Left ventricle myocardium inferior (tissue), 1 donor: ENCODE measurements at regions not wholly inside any gene's neighbourhood (a gene's known extent, or its start where the extent isn't known, plus 50 kb on each side); places are given as distances from the start of the nearest gene placed in this dataset.

Experiments used
- DNase-seq: peaks from one replicate; pipeline ENCODE4 v3.0.0-alpha.2; 2020
- H3K27ac ChIP-seq: fragments of 200-600 bp; replicated peaks from 2 replicates; pipeline ENCODE4 v1.8.0; 2021
- H3K27me3 ChIP-seq: fragments of 200-600 bp; 2 replicates; pipeline ENCODE4 v1.8.0; 2021; ENCODE audit warnings: low read depth
- H3K36me3 ChIP-seq: fragments of 200-600 bp; 2 replicates; pipeline ENCODE4 v1.8.0; 2021
- H3K4me1 ChIP-seq: fragments of 200-600 bp; 2 replicates; pipeline ENCODE4 v1.8.0; 2021
- H3K4me3 ChIP-seq: fragments of 200-600 bp; 2 replicates; pipeline ENCODE4 v1.8.0; 2021; ENCODE audit warnings: mild to moderate bottlenecking, moderate library complexity
- H3K9me3 ChIP-seq: fragments of 200-600 bp; replicated peaks from 2 replicates; pipeline ENCODE4 v1.8.0; 2021
- intact Hi-C: fragments of 100-400 bp; cut with micrococcal nuclease; formaldehyde crosslinking; loops from one replicate; pipeline ENCODE4 v1.11.0; 2022
- TF ChIP-seq, protein P1 (sequence below): fragments of 200-600 bp; IDR thresholded peaks from 2 replicates; pipeline ENCODE4 v1.8.0; 2021; ENCODE audit warnings: antibody characterized with exemption, mild to moderate bottlenecking, borderline replicate concordance
- donor health status: DM: no; HTN: yes; CAD: no; lungs with severe emphysema.

DNA sequence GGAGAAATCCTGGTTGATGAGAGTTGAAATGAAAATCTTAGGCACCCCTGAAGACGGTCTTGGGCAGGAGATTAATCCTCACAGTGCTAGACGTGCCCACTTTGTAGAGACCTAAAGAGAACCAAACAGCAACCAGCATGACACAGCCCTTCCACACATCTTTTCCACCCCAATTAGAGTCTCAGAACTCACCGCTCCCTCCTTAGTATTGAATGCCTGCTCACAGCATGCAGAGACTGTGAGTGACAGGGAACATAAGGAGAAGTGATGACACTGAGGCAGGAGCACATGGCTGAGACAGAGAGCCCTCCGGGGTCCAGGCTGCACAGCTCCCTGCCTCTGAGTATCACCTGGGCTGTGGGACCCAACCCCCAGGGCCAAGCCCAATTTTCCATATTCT, 367.6 kb downstream of the EIPR1 start:
- peaks cover 36% of the 10 kb centered on the region for H3K9me3 ChIP-seq
- DNase-seq, result no peak
- intact Hi-C loops, result no loop called here
- no peaks in the 10 kb centered on the region for H3K4me1 ChIP-seq
- TF ChIP-seq, protein P1, sequence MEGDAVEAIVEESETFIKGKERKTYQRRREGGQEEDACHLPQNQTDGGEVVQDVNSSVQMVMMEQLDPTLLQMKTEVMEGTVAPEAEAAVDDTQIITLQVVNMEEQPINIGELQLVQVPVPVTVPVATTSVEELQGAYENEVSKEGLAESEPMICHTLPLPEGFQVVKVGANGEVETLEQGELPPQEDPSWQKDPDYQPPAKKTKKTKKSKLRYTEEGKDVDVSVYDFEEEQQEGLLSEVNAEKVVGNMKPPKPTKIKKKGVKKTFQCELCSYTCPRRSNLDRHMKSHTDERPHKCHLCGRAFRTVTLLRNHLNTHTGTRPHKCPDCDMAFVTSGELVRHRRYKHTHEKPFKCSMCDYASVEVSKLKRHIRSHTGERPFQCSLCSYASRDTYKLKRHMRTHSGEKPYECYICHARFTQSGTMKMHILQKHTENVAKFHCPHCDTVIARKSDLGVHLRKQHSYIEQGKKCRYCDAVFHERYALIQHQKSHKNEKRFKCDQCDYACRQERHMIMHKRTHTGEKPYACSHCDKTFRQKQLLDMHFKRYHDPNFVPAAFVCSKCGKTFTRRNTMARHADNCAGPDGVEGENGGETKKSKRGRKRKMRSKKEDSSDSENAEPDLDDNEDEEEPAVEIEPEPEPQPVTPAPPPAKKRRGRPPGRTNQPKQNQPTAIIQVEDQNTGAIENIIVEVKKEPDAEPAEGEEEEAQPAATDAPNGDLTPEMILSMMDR, result no peak
- no peaks in the 10 kb centered on the region for H3K36me3 ChIP-seq
- H3K27me3 ChIP-seq, result peaks cover 57% of the 10 kb centered on the region
- no peak overlapping the region for H3K27ac ChIP-seq
- H3K4me3 ChIP-seq, result no peak overlapping the region

DNA sequence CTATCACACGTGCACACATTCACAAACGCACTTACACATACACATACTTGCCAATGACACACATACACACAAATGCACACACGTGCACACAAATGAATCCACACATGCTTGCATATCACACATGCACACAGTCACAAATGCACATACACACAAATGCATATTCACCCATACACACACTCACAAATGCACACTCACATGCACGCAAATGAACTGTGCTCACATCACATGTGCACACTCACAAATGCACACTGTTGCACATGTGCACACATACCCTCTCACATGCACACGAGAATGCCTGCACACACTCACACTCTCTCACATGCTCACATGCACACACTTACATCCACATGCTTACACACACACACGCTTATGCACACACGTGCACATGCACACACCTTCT, 368.1 kb downstream of the EIPR1 start:
- Histone ChIP-seq H3K27ac (no peak overlapping the region), H3K4me1 (no peaks in the 10 kb centered on the region), H3K36me3 (no peaks in the 10 kb centered on the region), H3K27me3 (peaks cover 60% of the 10 kb centered on the region), H3K9me3 (peaks cover 31% of the 10 kb centered on the region), H3K4me3 (no peak overlapping the region)
- DNase-seq, result no peak
- intact Hi-C loops, result loop anchor here (10.0 kb wide), 1 partner anchor 285 kb away; no protein-coding TSS in a partner anchor
- TF ChIP-seq, protein P1, result no peak

DNA sequence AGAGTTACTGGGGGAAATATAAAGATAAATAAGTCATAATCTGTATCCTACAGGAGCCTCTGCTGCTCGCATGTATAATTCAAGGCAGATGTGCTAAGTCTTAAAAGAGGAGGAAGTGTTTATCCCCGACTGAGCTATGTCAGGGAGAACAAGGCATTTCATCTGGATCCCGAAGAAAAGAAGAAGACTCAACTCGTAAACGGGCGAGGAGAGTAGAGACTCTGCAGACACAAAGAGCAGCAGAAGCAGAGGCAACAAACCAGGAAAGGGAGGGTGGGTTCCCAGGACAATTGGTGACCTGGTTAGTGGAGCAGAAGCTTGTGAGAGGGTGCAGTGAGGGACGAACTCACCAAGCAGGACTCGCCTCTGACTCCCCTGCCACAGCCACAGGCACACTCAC, 368.6 kb downstream of the EIPR1 start:
- Histone ChIP-seq H3K4me3 (no peak overlapping the region), H3K27me3 (peaks cover 65% of the 10 kb centered on the region), H3K9me3 (peaks cover 26% of the 10 kb centered on the region), H3K27ac (no peak overlapping the region), H3K36me3 (no peaks in the 10 kb centered on the region), H3K4me1 (no peaks in the 10 kb centered on the region)
- TF ChIP-seq, protein P1, result no peak
- intact Hi-C loops, result loop anchor here (10.0 kb wide), 1 partner anchor 286 kb away; no protein-coding TSS in a partner anchor
- DNase-seq, result no peak

DNA sequence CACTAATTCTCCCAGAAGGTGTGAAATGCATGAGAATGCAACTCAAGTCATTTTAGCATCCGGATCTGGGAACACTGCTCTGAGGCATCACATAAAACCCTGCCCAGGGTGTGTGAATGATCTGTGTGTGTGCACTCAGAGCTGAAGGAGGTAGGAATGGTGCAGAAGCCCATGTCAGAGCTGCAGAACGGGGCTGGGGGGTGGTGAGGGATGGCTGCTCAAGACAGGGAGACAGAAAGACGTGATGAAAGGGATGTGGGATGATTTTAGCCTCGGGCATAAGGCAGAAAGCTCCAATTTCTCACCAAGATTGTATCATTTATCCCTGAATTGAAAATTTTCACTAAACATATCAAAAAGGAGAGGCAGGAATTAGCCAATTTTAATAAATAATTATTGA, 369.1 kb downstream of the EIPR1 start:
- no peak for DNase-seq
- Histone ChIP-seq H3K36me3 (no peaks in the 10 kb centered on the region), H3K4me3 (no peak overlapping the region), H3K9me3 (peaks cover 22% of the 10 kb centered on the region), H3K27me3 (peaks cover 70% of the 10 kb centered on the region), H3K4me1 (no peaks in the 10 kb centered on the region), H3K27ac (no peak overlapping the region)
- TF ChIP-seq, protein P1, result no peak
- intact Hi-C loops, result loop anchor here (10.0 kb wide), 1 partner anchor 286 kb away; no protein-coding TSS in a partner anchor

DNA sequence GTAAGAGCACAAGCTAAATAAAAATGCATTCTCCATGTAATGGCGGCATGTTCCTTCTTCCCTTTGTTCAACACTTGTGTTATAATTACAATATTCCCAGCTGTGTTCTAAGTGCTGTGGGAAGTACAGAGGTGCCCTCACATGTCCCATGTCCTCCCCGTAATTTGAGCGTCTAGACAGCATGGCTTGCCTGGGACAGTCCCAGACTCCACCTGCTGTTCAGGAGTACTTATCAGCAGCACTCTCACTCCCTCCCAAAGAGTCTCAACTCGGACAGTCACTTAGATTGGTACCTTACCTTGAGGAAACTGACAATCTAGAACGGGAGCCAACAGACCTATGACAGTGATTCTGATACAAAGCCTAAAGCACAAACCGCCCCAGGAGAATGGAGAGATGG, 370.5 kb downstream of the EIPR1 start:
- H3K4me3 ChIP-seq, result no peak overlapping the region
- peaks cover 78% of the 10 kb centered on the region for H3K27me3 ChIP-seq
- no peak overlapping the region for H3K27ac ChIP-seq
- no peaks in the 10 kb centered on the region for H3K36me3 ChIP-seq
- H3K9me3 ChIP-seq, result peaks cover 8% of the 10 kb centered on the region
- H3K4me1 ChIP-seq, result no peaks in the 10 kb centered on the region
- no peak for DNase-seq
- intact Hi-C loops, result loop anchor here (10.0 kb wide), 1 partner anchor 288 kb away; no protein-coding TSS in a partner anchor
- TF ChIP-seq, protein P1, result no peak
